Fibroblast of lung (primary cell): ENCODE measurements at regions not wholly inside any gene's neighbourhood (a gene's known extent, or its start where the extent isn't known, plus 50 kb on each side); places are given as distances from the start of the nearest gene placed in this dataset.

Experiments used
- DNase-seq, 2 donors: peaks; one replicate each; pipeline versions ENCODE4 v3.0.0 to v3.0.0-alpha.2; 2010; ENCODE audit warnings: low read depth in 2 of 2
- H2AFZ ChIP-seq: 2 replicates; pipeline ENCODE4 v1.5.1; 2012; ENCODE audit warnings: low read length, control low read depth, inconsistent platforms
- H3K27ac ChIP-seq: 2 replicates; pipeline ENCODE4 v1.5.1; 2011; ENCODE audit warnings: low read length, control low read depth; ENCODE audit not compliant: insufficient read depth
- H3K27me3 ChIP-seq: 2 replicates; pipeline ENCODE4 v1.5.1; 2011; ENCODE audit warnings: mild to moderate bottlenecking, low read length; ENCODE audit not compliant: control insufficient read depth, insufficient read depth
- H3K36me3 ChIP-seq: 2 replicates; pipeline ENCODE4 v1.5.1; 2011; ENCODE audit warnings: low read length; ENCODE audit not compliant: control insufficient read depth, insufficient read depth
- H3K4me1 ChIP-seq: 2 replicates; pipeline ENCODE4 v1.5.1; 2011; ENCODE audit warnings: low read length; ENCODE audit not compliant: control insufficient read depth, insufficient read depth; ENCODE audit errors: extremely low read depth
- H3K4me2 ChIP-seq: 2 replicates; pipeline ENCODE4 v1.5.1; 2011; ENCODE audit warnings: low read length, control low read depth; ENCODE audit not compliant: insufficient read depth; ENCODE audit errors: extremely low read depth
- H3K4me3 ChIP-seq, 4 experiments: fragments of 200-600 bp in 1 of 4; sonication (generic) in 1 of 4; replicated peaks in 1 of 4; 2 replicates each; pipeline ENCODE4 v1.5.1; 2011 to 2016; ENCODE audit warnings: low read length in 4 of 4, low read depth in 3 of 4, mild to moderate bottlenecking in 3 of 4, control low read depth in 2 of 4, inconsistent platforms in 1 of 4, mixed read lengths in 1 of 4; ENCODE audit not compliant: insufficient read depth in 1 of 4; ENCODE audit errors: control extremely low read depth in 1 of 4
- H3K79me2 ChIP-seq: 2 replicates; pipeline ENCODE4 v1.5.1; 2012; ENCODE audit warnings: mild to moderate bottlenecking, low read length, inconsistent platforms; ENCODE audit not compliant: control insufficient read depth, insufficient read depth
- H3K9ac ChIP-seq: 2 replicates; pipeline ENCODE4 v1.5.1; 2011; ENCODE audit warnings: mild to moderate bottlenecking, low read length, control low read depth; ENCODE audit not compliant: insufficient read depth
- H3K9me3 ChIP-seq: 2 replicates; pipeline ENCODE4 v1.5.1; 2012; ENCODE audit warnings: low read depth, low read length; ENCODE audit not compliant: control insufficient read depth, insufficient read depth
- H4K20me1 ChIP-seq: 2 replicates; pipeline ENCODE4 v1.5.1; 2011; ENCODE audit warnings: low read length; ENCODE audit not compliant: control insufficient read depth, insufficient read depth; ENCODE audit errors: extremely low read depth
- CTCF ChIP-seq, 2 donors: IDR thresholded peaks in 1 of 2; conservative IDR thresholded peaks in 1 of 2; 1 replicate in 1 of 2; 2 replicates in 1 of 2; pipeline ENCODE4 v1.5.1; 2011 to 2012; ENCODE audit warnings: low read length in 2 of 2, control low read depth in 1 of 2, inconsistent platforms in 1 of 2, low read depth in 1 of 2, mild to moderate bottlenecking in 1 of 2
- EZH2 ChIP-seq: IDR thresholded peaks from 2 replicates; pipeline ENCODE4 v1.5.1; 2012; ENCODE audit warnings: low read length, control low read depth, mild to moderate bottlenecking; ENCODE audit errors: missing control alignments

DNA sequence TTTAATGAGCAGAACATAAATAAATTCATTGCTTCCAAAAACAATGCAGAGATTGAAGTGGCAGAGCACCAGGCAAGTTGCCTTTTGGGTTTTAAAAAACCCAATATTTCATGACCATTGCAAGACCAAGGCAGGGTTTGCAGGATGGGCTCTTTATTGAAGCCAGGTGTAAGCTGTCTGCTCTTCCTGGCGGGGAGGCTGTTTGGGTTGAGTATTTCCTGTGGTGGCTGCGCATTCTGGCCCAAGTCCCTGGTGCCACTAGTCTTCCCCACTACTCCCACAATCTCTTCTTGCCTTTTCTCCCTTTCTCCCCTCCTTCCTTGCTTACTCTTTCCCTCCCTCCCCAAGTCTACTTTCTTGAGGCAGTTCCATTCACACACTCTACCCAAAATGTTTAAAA is 116.4 kb downstream of the AKAP11 start:
- TF ChIP-seq CTCF (conservative IDR thresholded peaks at IDR 0.05 in 1 of 2, IDR thresholded peaks at IDR 0.05 in 1 of 2; ENCODE audit: low read depth in 1 of 2, low read length in 2 of 2) (no peak), EZH2 (no peak)
- no peaks in the 10 kb centered on the region for H3K36me3 ChIP-seq
- no peak overlapping the region for H2AFZ ChIP-seq
- no peaks in the 10 kb centered on the region for H3K27me3 ChIP-seq
- H3K9me3 ChIP-seq: no peaks in the 10 kb centered on the region
- no peaks in the 10 kb centered on the region for H3K4me1 ChIP-seq
- H3K9ac ChIP-seq: no peak overlapping the region
- no peak overlapping the region for H3K27ac ChIP-seq
- no peaks in the 10 kb centered on the region for H4K20me1 ChIP-seq
- H3K79me2 ChIP-seq: no peaks in the 10 kb centered on the region
- H3K4me2 ChIP-seq: no peak overlapping the region
- no peak for DNase-seq
- H3K4me3 ChIP-seq: no peak overlapping the region

GRCh38 chr13:42389041-42389440 is 117.1 kb downstream of the AKAP11 start:
- no peaks in the 10 kb centered on the region for H3K9me3 ChIP-seq
- H3K36me3 ChIP-seq: no peaks in the 10 kb centered on the region
- no peak overlapping the region for H2AFZ ChIP-seq
- H3K4me3 ChIP-seq: no peak overlapping the region
- no peak overlapping the region for H3K9ac ChIP-seq
- no peak overlapping the region for H3K27ac ChIP-seq
- H3K79me2 ChIP-seq: no peaks in the 10 kb centered on the region
- no peak overlapping the region for H3K4me2 ChIP-seq
- no peaks in the 10 kb centered on the region for H3K27me3 ChIP-seq
- H3K4me1 ChIP-seq: no peaks in the 10 kb centered on the region
- no peak for TF ChIP-seq EZH2
- TF ChIP-seq CTCF (conservative IDR thresholded peaks at IDR 0.05 in 1 of 2, IDR thresholded peaks at IDR 0.05 in 1 of 2; ENCODE audit: low read depth in 1 of 2, low read length in 2 of 2): no peak
- DNase-seq: no peak
- H4K20me1 ChIP-seq: no peaks in the 10 kb centered on the region

- Histone ChIP-seq H3K27me3 (no peaks in the 10 kb centered on the region), H4K20me1 (no peaks in the 10 kb centered on the region), H3K4me1 (no peaks in the 10 kb centered on the region), H3K36me3 (no peaks in the 10 kb centered on the region), H3K9ac (no peak overlapping the region), H3K4me2 (no peak overlapping the region), H3K79me2 (no peaks in the 10 kb centered on the region), H3K9me3 (no peaks in the 10 kb centered on the region), H3K27ac (no peak overlapping the region), H2AFZ (no peak overlapping the region), H3K4me3 (no peak overlapping the region)
- no peak for DNase-seq
- TF ChIP-seq EZH2: no peak
Observed at GRCh38 chr13:42392180-42392579, 120.2 kb downstream of the AKAP11 start.
